Skeletal muscle tissue (tissue), 3 donors: ENCODE measurements at regions not wholly inside any gene's neighbourhood (a gene's known extent, or its start where the extent isn't known, plus 50 kb on each side); places are given as distances from the start of the nearest gene placed in this dataset.

Source experiments
- H3K27ac ChIP-seq: one replicate; pipeline ENCODE4 v1.7.0; 2013; ENCODE audit warnings: mild to moderate bottlenecking, low read depth, low read length, inconsistent platforms
- H3K27me3 ChIP-seq, 3 donors: one replicate each; pipeline ENCODE4 v1.7.0; 2013; ENCODE audit warnings: low read length in 3 of 3; ENCODE audit not compliant: control insufficient read depth in 3 of 3, insufficient read depth in 3 of 3
- H3K36me3 ChIP-seq, 3 donors: one replicate each; pipeline ENCODE4 v1.7.0; 2013; ENCODE audit warnings: low read length in 3 of 3; ENCODE audit not compliant: control insufficient read depth in 3 of 3, insufficient read depth in 3 of 3
- H3K4me1 ChIP-seq, 3 donors: one replicate each; pipeline ENCODE4 v1.7.0; 2013; ENCODE audit warnings: low read length in 3 of 3, mild to moderate bottlenecking in 3 of 3; ENCODE audit not compliant: control insufficient read depth in 3 of 3, insufficient read depth in 3 of 3
- H3K4me3 ChIP-seq, 3 donors: one replicate each; pipeline ENCODE4 v1.7.0; 2013; ENCODE audit warnings: low read length in 3 of 3
- H3K9ac ChIP-seq, 3 donors: one replicate each; pipeline ENCODE4 v1.7.0; 2013; ENCODE audit warnings: low read length in 3 of 3, mild to moderate bottlenecking in 3 of 3, moderate library complexity in 2 of 3, low read depth in 1 of 3
- H3K9me3 ChIP-seq, 3 donors: one replicate each; pipeline ENCODE4 v1.7.0; 2013; ENCODE audit warnings: low read length in 3 of 3; ENCODE audit not compliant: control insufficient read depth in 3 of 3
- donor health status: Osteomylitis.

DNA sequence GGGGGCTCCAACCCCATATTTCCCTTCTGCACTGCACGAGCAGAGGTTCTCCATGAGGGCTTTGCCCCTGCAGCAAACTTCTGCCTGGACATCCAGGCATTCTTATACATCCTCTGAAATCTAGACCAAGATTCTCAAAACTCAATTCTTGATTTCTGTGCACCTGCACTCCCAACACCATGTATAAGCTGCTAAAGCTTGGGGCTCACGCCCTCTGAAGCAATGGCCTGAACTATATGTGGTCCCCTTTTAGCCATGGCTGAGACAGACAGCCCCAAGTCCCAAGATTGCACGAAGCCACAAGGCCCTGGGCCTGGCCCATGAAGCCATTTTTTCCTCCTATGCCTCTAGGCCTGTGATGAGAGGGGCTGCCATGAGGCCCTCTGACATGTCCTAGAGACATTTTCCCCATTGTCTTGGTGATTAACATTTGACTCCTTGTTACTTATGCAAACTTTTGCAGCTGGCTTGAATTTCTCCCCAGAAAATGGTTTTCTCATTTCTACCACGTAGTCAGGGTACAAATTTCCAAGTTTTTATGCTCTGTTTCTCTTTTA, 468.0 kb upstream of the SLIT2 start:
- Histone ChIP-seq H3K36me3 (no peaks in the 10 kb centered on the region), H3K27ac (no peak overlapping the region), H3K4me1 (no peaks in the 10 kb centered on the region), H3K4me3 (no peak overlapping the region), H3K9me3 (no peaks in the 10 kb centered on the region), H3K27me3 (no peaks in the 10 kb centered on the region), H3K9ac (no peak overlapping the region)

DNA sequence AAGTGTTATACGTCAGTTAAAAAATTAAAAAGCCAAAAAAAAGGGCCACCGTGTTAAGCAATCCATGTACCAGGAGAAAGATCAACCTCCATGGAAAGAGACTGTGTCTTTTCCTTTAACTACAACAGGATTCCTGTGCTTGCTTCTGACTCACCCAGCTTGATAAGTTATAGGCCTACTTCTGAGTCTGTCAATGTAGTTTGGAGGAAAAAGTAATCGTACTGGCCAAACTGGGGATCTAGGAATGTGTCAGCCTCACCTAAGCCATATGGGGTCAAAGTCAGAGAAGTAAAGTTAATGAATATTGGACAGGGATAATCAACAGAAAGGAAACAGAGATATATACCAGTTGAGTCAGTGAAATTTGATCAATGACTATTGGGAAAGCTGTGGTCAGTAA, 470.8 kb upstream of the SLIT2 start:
- Histone ChIP-seq H3K4me1 (no peaks in the 10 kb centered on the region), H3K9me3 (no peaks in the 10 kb centered on the region), H3K9ac (no peak overlapping the region), H3K36me3 (no peaks in the 10 kb centered on the region), H3K4me3 (no peak overlapping the region), H3K27me3 (no peaks in the 10 kb centered on the region), H3K27ac (no peak overlapping the region)

DNA sequence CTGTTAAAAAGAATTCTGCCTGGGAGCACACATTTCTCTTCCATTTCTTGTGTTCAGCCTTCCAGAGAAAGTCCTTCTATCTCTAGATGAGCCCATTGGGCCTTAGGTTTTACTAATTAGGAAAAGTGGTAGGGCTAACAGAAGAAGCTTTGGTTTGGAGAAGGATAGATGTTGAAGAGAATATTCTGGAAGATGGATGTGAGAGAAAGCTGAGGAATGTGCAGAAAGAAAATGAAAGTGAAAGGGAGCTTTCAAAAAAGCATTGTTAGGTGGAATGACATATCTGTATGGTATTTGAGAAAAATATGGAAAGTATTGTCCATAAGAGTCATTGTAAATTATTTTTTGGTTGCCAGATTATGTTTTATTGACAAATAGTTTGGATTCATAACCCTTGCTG, 474.8 kb upstream of the SLIT2 start:
- no peaks in the 10 kb centered on the region for H3K36me3 ChIP-seq
- no peaks in the 10 kb centered on the region for H3K9me3 ChIP-seq
- no peak overlapping the region for H3K27ac ChIP-seq
- H3K27me3 ChIP-seq, result no peaks in the 10 kb centered on the region
- H3K4me1 ChIP-seq, result no peaks in the 10 kb centered on the region
- no peak overlapping the region for H3K9ac ChIP-seq
- H3K4me3 ChIP-seq, result no peak overlapping the region

DNA sequence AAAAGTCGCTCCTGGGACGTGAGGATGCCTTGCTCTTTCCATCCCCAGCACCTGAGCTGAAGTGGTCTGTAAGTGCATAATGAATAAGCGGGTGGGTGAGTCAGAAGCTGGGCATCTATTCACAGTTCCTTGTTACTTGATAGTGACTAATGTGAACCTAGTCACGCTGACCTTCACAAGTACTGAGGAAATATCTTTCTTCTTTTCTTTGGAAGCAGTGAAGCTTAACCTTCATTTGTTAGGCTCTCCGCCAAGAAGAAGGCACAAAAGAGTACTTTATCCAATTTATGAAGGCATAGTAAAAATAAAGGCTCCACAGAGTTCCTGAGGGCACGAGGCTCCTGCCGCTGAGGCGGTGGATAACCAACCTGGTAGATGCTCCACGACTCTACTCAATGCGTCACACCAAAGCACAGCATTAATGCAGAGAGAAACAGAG, 475.7 kb upstream of the SLIT2 start:
- H3K27ac ChIP-seq, result no peak overlapping the region
- H3K27me3 ChIP-seq, result no peaks in the 10 kb centered on the region
- no peaks in the 10 kb centered on the region for H3K9me3 ChIP-seq
- H3K36me3 ChIP-seq, result no peaks in the 10 kb centered on the region
- no peak overlapping the region for H3K4me3 ChIP-seq
- H3K9ac ChIP-seq, result no peak overlapping the region
- no peaks in the 10 kb centered on the region for H3K4me1 ChIP-seq

DNA sequence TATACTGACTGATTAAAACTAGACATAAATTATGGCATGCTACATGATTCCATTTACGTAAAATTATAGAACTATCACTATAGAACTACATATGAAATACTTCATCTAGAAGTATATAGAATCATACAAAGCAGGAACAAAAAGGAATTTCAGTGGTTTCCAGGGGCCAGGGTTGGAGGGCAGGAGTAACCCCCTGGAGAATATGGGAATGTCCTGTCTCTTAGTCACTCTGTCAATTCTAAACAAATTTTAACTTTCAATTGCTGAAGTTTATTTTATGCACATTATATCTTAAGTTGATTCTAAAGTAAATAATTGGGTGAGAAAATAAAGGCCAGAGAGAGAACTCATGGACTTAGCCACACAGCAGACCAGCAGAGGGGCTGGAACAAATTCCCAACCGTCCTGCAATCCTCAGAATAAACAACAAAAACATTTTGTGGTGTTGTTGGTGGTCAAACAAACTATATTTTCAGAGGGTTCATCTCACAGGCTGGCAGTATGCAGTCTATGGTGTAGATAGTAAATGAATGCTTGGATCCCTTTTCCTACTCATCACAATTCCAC, 476.9 kb upstream of the SLIT2 start:
- H3K4me1 ChIP-seq, result no peaks in the 10 kb centered on the region
- no peaks in the 10 kb centered on the region for H3K9me3 ChIP-seq
- no peaks in the 10 kb centered on the region for H3K27me3 ChIP-seq
- no peak overlapping the region for H3K4me3 ChIP-seq
- no peaks in the 10 kb centered on the region for H3K36me3 ChIP-seq
- H3K27ac ChIP-seq, result no peak overlapping the region
- H3K9ac ChIP-seq, result no peak overlapping the region

DNA sequence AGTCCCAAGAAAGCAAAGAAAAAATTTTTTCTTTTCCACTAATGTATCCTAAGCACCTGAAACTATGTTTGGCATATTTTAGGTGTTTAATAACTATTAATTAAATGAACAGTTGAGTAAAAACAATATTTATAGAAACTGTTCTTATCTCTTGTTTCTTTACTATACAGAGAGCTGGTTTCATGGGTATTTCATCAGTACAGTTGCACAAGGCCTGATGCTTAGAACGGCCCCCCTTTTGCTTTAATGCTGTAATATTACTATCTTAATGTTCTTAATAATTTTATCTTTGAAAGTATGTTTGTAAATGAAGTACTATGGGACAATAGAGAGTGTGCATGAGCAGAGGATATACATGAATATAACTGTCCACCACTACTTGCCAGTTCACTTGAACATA, 479.1 kb upstream of the SLIT2 start:
- no peaks in the 10 kb centered on the region for H3K27me3 ChIP-seq
- H3K27ac ChIP-seq, result no peak overlapping the region
- H3K4me3 ChIP-seq, result no peak overlapping the region
- H3K4me1 ChIP-seq, result no peaks in the 10 kb centered on the region
- no peak overlapping the region for H3K9ac ChIP-seq
- no peaks in the 10 kb centered on the region for H3K36me3 ChIP-seq
- no peaks in the 10 kb centered on the region for H3K9me3 ChIP-seq

DNA sequence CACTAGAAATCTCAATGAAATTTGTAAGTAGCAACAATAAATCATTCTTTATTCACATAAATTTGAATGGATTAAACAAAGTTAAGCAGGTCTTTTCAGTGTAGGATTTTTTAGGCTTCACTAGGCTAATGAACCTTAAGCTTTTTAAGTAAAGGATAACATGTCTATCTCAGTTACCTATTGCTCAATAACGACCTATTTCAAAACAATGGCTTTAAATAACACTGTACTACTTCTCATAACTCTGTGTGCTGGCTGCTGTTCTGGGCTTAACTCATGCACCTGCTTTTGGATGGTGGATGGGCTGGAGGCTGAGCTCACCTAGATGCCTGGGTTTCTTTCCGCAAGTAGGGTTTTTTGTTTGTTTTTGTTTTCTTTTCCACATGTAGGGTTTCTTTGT, 495.0 kb upstream of the SLIT2 start:
- no peaks in the 10 kb centered on the region for H3K36me3 ChIP-seq
- no peak overlapping the region for H3K4me3 ChIP-seq
- no peaks in the 10 kb centered on the region for H3K27me3 ChIP-seq
- no peaks in the 10 kb centered on the region for H3K9me3 ChIP-seq
- no peaks in the 10 kb centered on the region for H3K4me1 ChIP-seq
- H3K9ac ChIP-seq, result no peak overlapping the region
- H3K27ac ChIP-seq, result no peak overlapping the region

DNA sequence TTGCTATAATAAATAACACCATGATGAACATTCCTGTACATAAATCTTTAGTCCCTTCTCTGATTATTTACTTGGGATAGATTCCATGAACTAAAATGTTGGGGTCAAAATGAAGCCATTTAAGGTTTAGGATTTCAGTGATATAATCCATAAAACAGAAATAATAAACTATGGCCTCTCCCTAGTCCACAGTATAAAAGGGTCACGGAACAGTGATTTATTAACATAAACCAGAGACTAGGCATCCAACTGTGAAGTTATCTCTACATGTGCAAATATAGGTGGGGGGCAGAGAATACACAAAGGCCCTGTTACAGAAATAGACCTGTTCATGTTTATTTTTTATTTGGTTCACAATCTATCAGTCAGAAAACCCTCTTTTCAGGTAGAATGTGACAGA, 499.1 kb upstream of the SLIT2 start:
- Histone ChIP-seq H3K4me1 (no peaks in the 10 kb centered on the region), H3K27me3 (no peaks in the 10 kb centered on the region), H3K27ac (no peak overlapping the region), H3K9ac (no peak overlapping the region), H3K36me3 (no peaks in the 10 kb centered on the region), H3K9me3 (no peaks in the 10 kb centered on the region), H3K4me3 (no peak overlapping the region)

DNA sequence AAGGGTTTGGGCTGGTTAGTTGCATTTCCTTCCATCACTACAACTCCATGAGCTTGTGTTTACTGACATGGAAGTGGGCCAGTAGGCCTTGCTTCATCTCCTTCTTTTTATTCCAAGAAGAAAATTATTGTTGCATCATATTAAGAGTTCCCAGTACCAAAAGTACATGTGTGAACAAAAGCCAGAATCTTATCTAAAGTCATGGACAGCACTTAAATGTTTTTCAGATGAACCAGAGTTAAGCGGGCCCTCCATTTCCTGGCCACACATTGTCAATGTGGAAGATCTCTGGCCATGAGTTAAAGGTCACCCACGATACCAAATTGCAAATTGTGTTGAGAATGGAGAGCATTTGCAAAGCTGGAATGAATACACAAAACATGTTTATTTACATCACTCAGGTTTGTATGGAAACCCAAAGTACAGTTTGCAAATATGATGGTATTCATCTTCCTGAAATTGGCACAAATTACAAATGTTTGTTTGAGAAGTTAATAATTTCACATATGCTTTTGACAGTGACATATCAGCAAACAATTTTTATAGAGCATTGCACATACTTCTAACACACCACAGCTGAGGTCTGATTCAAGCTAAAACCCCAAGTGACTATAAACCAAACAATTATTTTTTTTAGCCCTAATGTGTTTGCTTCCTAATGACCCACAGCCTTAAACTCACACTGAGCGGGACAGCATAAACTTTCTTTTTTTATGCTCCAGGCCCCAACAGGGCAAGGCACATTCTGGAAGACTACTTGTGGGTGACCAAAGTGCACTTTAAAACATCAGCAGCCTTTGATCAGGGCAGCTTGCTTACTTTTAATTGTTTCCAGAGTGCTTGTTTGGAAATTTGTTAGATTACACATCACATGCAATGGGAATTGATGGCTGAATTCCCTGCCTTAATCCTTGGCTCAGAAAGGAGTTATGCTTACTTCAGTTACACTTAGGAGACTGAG, 502.9 kb upstream of the SLIT2 start:
- no peaks in the 10 kb centered on the region for H3K4me1 ChIP-seq
- H3K9me3 ChIP-seq, result no peaks in the 10 kb centered on the region
- H3K36me3 ChIP-seq, result no peaks in the 10 kb centered on the region
- no peaks in the 10 kb centered on the region for H3K27me3 ChIP-seq
- no peak overlapping the region for H3K27ac ChIP-seq
- no peak overlapping the region for H3K4me3 ChIP-seq
- no peak overlapping the region for H3K9ac ChIP-seq

- H3K36me3 ChIP-seq, result no peaks in the 10 kb centered on the region
- no peak overlapping the region for H3K4me3 ChIP-seq
- no peaks in the 10 kb centered on the region for H3K9me3 ChIP-seq
- H3K9ac ChIP-seq, result no peak overlapping the region
- H3K27me3 ChIP-seq, result no peaks in the 10 kb centered on the region
- H3K27ac ChIP-seq, result no peak overlapping the region
- no peaks in the 10 kb centered on the region for H3K4me1 ChIP-seq
Observed at GRCh38 chr4:19746377-19746776, 505.3 kb upstream of the SLIT2 start.
